PFSK-1 (cell line): ENCODE measurements at regions not wholly inside any gene's neighbourhood (a gene's known extent, or its start where the extent isn't known, plus 50 kb on each side); places are given as distances from the start of the nearest gene placed in this dataset.

ENCODE experiments used
- FOXP2 ChIP-seq: optimal IDR thresholded peaks from 2 replicates; pipeline ENCODE3; 2011; ENCODE audit warnings: borderline replicate concordance, control low read depth, inconsistent platforms; ENCODE audit not compliant: insufficient read depth; ENCODE audit errors: extremely low read length, extremely low read depth
- POLR2AphosphoS5 ChIP-seq: IDR thresholded peaks from 2 replicates; pipeline ENCODE4 v1.6.1; 2012; ENCODE audit warnings: low read depth, mild to moderate bottlenecking, control low read depth, low read length, moderate library complexity
- REST ChIP-seq, 2 experiments: IDR thresholded peaks; 2 replicates each; pipeline versions ENCODE4 v1.6.1 to v1.8.0; 2011 to 2012; ENCODE audit warnings: low read depth in 2 of 2, low read length in 2 of 2, control low read depth in 1 of 2, inconsistent platforms in 1 of 2, mild to moderate bottlenecking in 1 of 2, moderate library complexity in 1 of 2; ENCODE audit not compliant: insufficient read depth in 1 of 2
- SIN3A ChIP-seq: IDR thresholded peaks from 2 replicates; pipeline ENCODE4 v1.6.1; 2012; ENCODE audit warnings: mild to moderate bottlenecking, low read length, moderate library complexity, borderline replicate concordance; ENCODE audit not compliant: insufficient read depth
- TAF1 ChIP-seq: IDR thresholded peaks from 2 replicates; pipeline ENCODE4 v1.6.1; 2012; ENCODE audit warnings: low read length, control low read depth, borderline replicate concordance; ENCODE audit not compliant: insufficient read depth

- TF ChIP-seq TAF1 (no peak), SIN3A (no peak), REST (IDR thresholded peaks at IDR 0.05; ENCODE audit: insufficient read depth in 1 of 2, low read depth in 2 of 2, low read length in 2 of 2) (no peak)
Measured at GRCh38 chr10:63921908-63922467, 400.8 kb downstream of the REEP3 start.

GRCh38 chr10:63922468-63923284, 401.5 kb downstream of the REEP3 start:
- TF ChIP-seq TAF1 (no peak), SIN3A (no peak), REST (IDR thresholded peaks at IDR 0.05; ENCODE audit: insufficient read depth in 1 of 2, low read depth in 2 of 2, low read length in 2 of 2) (no peak), POLR2AphosphoS5 (no peak), FOXP2 (no peak)

GRCh38 chr10:63929831-63930467, 408.7 kb downstream of the REEP3 start:
- TF ChIP-seq FOXP2, result no peak
- TF ChIP-seq POLR2AphosphoS5, result no peak
- TF ChIP-seq SIN3A, result no peak
- no peak for TF ChIP-seq TAF1
- no peak for TF ChIP-seq REST (IDR thresholded peaks at IDR 0.05; ENCODE audit: insufficient read depth in 1 of 2, low read depth in 2 of 2, low read length in 2 of 2)

- TF ChIP-seq REST (IDR thresholded peaks at IDR 0.05; ENCODE audit: insufficient read depth in 1 of 2, low read depth in 2 of 2, low read length in 2 of 2) (no peak), FOXP2 (no peak), SIN3A (no peak), TAF1 (no peak), POLR2AphosphoS5 (no peak)
Measured at GRCh38 chr10:63930584-63930983, 409.4 kb downstream of the REEP3 start.
